Retina (tissue), 1 donor: ENCODE measurements at regions not wholly inside any gene's neighbourhood (a gene's known extent, or its start where the extent isn't known, plus 50 kb on each side); places are given as distances from the start of the nearest gene placed in this dataset.

Experiments used
- DNase-seq: peaks from one replicate; pipeline ENCODE4 v3.0.0-alpha.2; 2016

- no peak for DNase-seq
These were observed 106.5 kb upstream of the SLC2A1 start for GRCh38 chr1:43065191-43065590.

- DNase-seq = no peak
These were observed 104.9 kb upstream of the SLC2A1 start for GRCh38 chr1:43063394-43064219.

- DNase-seq = peak; percentile 94
These were observed 103.9 kb upstream of the SLC2A1 start for GRCh38 chr1:43062527-43063095.

- no peak for DNase-seq
These were observed 103.1 kb upstream of the SLC2A1 start for GRCh38 chr1:43061757-43062156.

DNA sequence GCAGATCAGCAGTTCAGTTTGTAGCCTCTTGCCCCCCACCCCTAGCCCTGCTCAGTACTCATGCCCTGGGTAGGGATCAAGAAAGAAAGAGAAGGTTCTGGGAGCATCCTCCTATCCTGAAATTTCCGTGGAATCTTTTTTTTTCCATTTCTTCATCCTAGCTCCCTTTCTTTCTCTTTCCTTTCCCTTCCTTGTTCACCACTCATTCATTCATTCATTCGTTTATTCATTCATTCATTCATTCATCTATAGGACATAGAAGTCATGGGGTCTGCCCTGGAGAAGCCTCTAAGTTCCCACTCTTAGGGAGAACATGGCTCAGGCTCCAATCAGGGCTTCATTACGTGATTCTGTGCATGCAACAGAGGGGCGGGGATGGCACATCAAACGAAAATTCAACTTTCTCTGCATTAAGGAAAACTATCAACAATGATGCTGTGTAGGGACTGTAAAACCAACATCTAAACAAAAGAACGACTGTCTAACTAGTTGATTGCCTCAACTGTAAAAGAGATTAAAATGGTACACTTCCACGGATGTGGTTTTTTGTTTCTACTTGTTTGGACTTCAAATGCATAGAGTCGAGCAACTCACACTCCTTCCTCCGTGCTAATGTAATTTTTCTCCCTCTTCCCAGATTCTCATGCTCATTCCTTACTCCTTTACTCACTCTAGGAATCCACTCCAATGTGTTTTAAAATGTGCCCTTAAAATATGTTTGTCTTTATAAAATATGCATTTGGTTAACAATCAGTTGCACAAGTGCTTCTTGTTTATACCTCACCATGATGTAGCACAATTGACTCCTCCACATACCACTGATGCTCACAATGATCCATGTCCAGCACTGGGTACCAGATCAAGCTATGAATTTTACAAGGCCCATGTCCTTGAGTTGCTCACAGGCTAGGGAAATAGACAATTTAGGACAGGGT is 101.2 kb upstream of the SLC2A1 start:
- DNase-seq = no peak

GRCh38 chr1:43058545-43059360 is 100.1 kb upstream of the SLC2A1 start:
- DNase-seq = peak; percentile 64

GRCh38 chr1:43058056-43058455 is 99.4 kb upstream of the SLC2A1 start:
- DNase-seq = no peak

DNA sequence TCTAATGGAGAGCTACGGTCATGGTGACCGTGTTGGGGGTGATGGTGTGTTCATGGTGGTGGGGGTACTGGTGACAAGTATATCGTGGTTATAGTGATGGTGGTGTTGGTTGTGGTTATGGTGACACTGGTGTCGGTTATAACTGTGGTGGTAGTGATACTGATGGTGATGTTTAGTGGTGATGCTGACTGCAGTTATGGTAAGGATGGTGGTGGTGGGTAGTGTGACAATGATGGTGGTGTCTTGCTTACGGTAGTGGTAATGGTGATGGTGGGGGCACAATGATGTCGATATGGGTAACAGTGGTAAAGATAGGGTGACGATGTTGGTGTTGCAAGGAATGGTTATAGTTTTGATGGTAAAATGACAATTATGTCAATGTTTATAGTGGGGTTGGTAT is 98.9 kb upstream of the SLC2A1 start:
- no peak for DNase-seq

DNA sequence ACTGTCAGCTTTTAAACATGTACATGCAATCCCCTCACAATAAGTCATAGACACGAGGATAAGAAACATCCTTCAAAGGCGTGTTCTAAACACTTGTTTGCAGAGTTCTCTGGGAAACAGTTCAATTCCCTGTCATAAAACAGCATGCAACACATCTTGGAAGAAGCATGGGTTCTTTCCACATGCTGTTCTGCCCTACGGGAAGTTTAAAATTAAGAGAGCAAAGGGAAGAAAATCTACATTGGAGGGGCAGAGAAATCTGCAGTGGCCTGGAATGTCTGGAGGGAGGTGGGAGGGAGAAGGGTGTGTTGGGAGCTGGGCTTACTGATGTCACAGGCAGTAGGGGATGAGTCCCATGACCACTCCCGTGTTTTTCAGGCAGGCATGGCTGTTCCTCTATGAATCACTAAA is 98.3 kb upstream of the SLC2A1 start:
- DNase-seq = no peak

GRCh38 chr1:43056460-43056859 is 97.8 kb upstream of the SLC2A1 start:
- DNase-seq = no peak

DNA sequence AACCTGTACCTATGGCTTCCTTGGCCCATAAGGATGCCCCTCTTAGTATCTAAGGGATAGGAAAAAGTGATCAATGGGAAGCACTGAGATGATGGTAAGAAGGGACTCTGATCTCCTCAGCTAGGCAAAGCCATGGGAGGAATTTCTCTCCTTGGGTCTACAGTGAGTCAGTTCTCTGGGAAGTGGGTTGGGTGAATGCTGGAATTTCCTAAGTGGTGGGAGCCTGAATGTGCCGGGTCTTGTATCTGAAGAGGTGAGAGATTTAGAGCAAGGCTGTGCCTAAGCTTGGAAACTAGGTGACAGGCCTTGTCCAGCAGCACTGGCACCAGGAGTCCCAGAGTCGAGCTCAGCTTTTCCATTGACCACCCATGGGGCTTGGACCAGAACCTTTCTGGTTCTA is 96.3 kb upstream of the SLC2A1 start:
- DNase-seq = no peak

DNA sequence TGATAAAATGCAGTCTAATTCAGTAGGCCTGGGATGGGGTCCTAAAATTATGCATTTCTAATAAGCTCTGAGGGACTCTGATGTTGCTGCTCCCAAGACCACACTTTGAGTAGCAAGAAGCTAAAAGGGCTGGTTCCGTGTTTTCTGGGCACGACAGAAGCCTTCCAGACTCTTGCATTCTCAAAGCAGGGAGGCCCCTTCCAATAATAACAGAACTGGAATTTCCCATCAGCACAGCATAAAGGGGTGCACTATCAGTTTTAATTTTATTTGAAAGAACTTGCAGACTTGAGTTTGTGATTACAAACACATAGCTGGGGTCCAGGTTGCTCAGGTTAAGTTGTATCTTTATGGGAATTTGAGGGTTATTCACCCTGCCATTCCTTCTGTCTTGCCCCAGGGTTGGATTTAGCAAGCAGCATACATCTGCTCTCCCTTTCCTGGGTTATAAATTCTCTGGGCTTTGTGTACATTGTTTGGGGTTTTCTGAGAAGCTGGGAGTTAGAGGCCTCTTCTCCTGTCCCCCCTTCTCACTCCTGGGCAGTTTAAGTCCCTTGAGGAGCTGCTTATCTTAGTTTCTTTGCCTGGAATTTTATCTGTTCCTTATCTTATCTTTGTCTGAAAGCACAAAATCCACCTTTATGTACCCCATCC is 94.2 kb upstream of the SLC2A1 start:
- no peak for DNase-seq

- DNase-seq = no peak
These were observed 93.7 kb upstream of the SLC2A1 start for GRCh38 chr1:43052322-43052721.

- no peak for DNase-seq
These were observed 90.8 kb upstream of the SLC2A1 start for GRCh38 chr1:43049481-43049880.

DNA sequence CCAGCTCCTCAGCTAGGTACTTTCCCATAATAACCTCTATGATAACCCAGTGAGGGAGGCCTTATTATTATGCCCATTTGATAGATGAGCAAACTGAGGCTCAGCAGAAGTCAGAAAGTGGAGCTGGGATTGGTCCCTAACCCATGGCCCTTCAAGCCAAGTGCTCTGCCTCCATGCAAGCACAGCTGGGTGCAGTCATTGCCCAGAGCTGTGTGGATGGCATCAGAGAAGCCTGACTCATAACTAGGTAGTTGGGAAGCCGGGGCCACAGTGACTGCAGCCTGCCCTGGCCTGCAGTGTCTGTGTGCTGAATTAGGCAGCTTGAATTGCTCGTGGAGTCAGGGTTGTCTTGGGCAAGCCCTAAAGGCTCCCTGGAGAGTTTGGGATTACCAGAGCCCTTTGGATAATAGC is 89.9 kb upstream of the SLC2A1 start:
- DNase-seq = no peak

DNA sequence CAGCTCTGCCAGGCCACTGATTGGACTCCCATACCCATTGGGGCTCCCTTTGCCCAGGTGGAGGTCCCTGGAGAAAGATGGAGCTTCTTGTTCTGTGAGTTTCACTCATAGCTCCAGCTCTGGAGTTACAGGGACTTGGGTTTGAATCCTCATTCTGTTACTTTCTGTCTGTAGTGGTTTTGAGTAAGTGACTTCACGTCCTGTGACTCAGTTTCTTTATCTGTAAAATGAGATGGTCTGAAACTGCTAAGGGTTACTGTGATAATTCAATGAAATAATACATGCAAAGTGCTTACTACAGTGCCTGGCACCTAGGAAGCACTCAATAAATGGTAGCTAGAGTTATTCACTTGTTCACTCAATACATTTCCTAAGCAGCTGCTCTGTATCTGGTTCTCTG is 88.5 kb upstream of the SLC2A1 start:
- no peak for DNase-seq

GRCh38 chr1:43044572-43045361 is 86.1 kb upstream of the SLC2A1 start:
- no peak for DNase-seq

- no peak for DNase-seq
These were observed 85.0 kb upstream of the SLC2A1 start for GRCh38 chr1:43043695-43044094.

GRCh38 chr1:43042773-43043457 is 84.2 kb upstream of the SLC2A1 start:
- DNase-seq = no peak

GRCh38 chr1:43042127-43042526 is 83.5 kb upstream of the SLC2A1 start:
- no peak for DNase-seq

- DNase-seq = no peak
These were observed 82.9 kb upstream of the SLC2A1 start for GRCh38 chr1:43041591-43041990.
